ENCODE measurements at regions not wholly inside any gene's neighbourhood (a gene's known extent, or its start where the extent isn't known, plus 50 kb on each side); places are given as distances from the start of the nearest gene placed in this dataset.

DNA sequence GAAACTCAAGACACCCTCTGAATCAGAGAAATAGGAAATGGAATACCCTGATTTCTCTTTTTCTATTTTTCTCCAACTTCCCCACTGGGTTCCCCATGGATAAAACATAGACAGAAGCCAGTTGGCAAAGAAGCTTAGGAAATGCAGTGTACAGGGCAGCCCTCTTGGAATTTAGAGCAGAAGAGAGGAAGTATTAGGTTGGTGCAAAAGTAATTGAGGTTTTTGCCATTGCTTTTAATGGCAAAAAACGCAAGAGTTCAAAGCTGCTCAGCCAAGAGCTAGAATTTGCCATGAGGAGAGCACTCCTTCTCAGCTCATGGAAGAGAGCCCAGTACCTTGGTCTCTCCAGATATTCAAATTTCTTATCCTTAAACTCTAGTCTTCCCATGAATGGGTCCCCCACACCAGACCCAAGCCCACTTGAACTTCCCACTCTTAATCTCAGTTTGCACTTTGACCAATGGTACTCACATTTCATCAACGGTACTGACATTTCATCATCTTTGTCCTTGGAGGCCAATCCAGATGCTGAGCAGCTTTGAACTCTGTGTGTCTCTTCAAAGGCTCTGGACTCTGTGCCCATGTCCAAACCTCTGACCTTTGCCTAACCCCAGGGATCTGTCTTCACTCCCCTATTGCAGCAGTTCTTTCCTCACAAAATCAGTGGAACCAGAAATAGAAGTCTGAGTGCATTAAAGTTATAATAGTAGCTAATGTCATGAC, 73.2 kb upstream of the PPP1R3C start:
- DNase-seq (ENCODE audit: low read depth), result no peak

DNA sequence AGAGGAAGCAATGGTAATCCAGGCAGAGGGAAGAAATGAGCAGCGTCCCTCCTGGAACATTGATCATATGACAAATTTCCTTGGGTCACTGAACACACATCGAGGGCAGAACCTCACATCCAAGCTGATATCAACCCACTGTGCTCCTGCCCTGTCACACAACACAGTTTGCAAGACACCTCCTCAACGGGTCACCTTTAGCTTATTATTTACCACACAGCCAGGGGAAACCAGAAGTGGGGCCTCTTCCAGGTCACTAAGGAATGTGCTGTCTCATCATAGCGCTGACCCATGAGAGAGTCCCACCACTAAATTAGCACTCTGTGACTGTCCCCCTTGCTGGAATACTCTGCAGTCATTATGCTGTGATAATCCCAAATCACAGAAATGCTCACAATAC, 69.7 kb upstream of the PPP1R3C start:
- TF ChIP-seq, protein P1, sequence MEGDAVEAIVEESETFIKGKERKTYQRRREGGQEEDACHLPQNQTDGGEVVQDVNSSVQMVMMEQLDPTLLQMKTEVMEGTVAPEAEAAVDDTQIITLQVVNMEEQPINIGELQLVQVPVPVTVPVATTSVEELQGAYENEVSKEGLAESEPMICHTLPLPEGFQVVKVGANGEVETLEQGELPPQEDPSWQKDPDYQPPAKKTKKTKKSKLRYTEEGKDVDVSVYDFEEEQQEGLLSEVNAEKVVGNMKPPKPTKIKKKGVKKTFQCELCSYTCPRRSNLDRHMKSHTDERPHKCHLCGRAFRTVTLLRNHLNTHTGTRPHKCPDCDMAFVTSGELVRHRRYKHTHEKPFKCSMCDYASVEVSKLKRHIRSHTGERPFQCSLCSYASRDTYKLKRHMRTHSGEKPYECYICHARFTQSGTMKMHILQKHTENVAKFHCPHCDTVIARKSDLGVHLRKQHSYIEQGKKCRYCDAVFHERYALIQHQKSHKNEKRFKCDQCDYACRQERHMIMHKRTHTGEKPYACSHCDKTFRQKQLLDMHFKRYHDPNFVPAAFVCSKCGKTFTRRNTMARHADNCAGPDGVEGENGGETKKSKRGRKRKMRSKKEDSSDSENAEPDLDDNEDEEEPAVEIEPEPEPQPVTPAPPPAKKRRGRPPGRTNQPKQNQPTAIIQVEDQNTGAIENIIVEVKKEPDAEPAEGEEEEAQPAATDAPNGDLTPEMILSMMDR (conservative IDR thresholded peaks at IDR 0.05; ENCODE audit: low read length), result no peak
- no peak for DNase-seq (ENCODE audit: low read depth)
- no peak overlapping the region for H3K4me3 ChIP-seq (ENCODE audit: low read length)

More for the DNA sequence above, 73.2 kb upstream of the PPP1R3C start:
- H3K4me3 ChIP-seq (ENCODE audit: low read length), result no peak overlapping the region
- TF ChIP-seq, protein P1 (conservative IDR thresholded peaks at IDR 0.05; ENCODE audit: low read length), result no peak

DNA sequence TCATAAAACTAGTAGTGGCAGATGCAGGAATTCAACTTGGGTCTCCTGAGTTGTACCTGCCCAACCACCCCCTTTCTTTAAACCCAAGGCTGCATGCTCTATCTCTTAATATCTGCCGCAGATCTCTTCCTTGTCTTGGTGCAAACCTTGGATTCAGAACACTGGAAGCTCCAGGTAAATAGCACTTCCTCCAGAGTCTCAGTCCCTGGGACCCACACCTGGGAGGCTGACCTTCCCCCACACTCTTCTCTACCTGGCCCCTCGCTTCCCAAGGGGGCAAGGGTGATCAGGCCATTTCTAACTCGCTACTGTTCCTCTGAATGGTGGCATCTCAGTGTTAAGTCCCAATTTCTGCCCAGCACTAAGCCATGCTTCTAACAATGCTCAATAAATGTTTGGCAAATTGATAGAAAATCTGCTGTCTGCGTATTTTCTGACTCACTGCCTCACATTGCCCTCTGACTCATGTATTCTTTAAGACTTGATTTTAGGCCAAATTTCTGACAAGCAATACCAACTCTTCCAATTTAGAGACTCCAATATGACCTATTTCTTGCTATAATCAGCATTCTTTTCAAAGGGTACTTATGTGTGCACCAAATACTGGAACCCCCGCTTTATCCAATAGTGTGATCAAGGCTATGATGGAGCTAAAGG, 68.0 kb upstream of the PPP1R3C start:
- TF ChIP-seq, protein P1 (conservative IDR thresholded peaks at IDR 0.05; ENCODE audit: low read length), result no peak
- no peak overlapping the region for H3K4me3 ChIP-seq (ENCODE audit: low read length)
- DNase-seq (ENCODE audit: low read depth), result peak; percentile 65

DNA sequence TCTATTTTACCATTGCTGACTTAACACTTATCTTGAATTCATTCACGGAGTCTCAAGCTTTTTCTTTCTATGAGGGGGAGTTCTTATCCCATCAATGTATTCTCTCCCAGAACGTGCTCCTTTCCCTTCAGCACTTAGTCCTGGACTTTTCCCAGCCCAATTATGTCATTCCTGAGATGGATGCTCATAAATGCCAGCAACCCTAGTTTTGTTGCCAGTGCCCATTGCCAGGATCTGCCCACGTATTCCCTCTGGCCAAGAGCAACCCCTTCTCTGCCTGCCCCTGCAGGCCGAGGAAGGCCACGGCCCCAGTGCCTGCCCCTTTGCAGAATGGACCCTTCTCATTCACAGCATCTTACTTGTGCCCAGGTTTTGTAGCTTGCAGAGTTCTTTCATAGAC, 67.4 kb upstream of the PPP1R3C start:
- peak; percentile 34 for DNase-seq (ENCODE audit: low read depth)
- TF ChIP-seq, protein P1 (conservative IDR thresholded peaks at IDR 0.05; ENCODE audit: low read length), result no peak
- H3K4me3 ChIP-seq (ENCODE audit: low read length), result no peak overlapping the region

DNA sequence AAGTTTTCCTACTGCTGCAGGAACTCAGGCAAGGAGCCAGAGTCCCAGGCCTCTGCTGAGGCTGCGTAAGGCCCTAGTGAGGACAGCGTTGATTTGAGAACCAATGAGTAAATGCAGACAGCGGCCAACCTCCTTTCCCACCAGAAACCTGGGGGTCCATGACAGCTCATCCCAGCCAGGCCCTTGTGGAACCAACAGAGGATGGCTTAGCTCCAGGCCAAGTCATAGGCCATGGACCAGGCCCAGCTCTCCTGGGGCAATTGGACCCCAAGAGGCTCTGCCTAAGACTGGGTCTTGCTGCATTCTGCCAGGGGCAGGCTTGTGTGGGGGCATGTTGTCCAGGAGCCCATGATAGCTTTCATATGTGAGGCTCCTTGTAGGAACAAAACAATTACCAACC, 65.4 kb upstream of the PPP1R3C start:
- TF ChIP-seq, protein P1 (conservative IDR thresholded peaks at IDR 0.05; ENCODE audit: low read length), result no peak
- DNase-seq (ENCODE audit: low read depth), result no peak
- H3K4me3 ChIP-seq (ENCODE audit: low read length), result no peak overlapping the region

DNA sequence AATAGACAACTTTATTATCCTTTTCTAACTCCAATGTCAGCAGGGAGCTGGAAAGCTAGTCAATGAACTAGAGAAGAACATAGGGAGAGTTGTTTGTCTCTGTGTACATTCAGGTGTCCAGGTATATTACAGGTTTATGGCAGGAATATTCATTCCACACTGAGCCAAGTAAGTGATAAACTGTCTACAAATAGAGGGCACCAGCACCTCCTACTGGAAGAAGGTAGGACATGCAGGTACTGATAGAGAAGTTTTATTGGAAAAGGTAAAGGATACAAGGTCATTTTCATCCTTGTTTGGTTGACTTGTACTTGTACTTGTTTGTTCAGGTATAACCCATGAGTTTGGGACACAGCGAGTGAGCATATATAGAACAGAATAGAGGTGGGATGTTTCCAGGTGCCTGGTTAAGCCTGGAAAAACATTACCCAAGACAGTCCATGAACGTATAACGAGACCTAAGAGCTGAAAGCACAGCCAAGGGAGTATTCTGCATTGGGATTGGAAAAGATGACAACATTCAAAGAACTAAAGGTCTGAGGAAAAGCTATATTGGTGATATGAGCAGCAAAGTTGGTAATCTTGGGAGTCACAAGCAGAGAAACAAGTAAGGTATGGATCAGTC, 61.4 kb upstream of the PPP1R3C start:
- H3K4me3 ChIP-seq (ENCODE audit: low read length), result no peak overlapping the region
- TF ChIP-seq, protein P1 (conservative IDR thresholded peaks at IDR 0.05; ENCODE audit: low read length), result peak; percentile 84
- DNase-seq (ENCODE audit: low read depth), result peak; percentile 38

Measured in AG10803 (cell line).